ENCODE measurements at regions not wholly inside any gene's neighbourhood (a gene's known extent, or its start where the extent isn't known, plus 50 kb on each side); places are given as distances from the start of the nearest gene placed in this dataset.

DNA sequence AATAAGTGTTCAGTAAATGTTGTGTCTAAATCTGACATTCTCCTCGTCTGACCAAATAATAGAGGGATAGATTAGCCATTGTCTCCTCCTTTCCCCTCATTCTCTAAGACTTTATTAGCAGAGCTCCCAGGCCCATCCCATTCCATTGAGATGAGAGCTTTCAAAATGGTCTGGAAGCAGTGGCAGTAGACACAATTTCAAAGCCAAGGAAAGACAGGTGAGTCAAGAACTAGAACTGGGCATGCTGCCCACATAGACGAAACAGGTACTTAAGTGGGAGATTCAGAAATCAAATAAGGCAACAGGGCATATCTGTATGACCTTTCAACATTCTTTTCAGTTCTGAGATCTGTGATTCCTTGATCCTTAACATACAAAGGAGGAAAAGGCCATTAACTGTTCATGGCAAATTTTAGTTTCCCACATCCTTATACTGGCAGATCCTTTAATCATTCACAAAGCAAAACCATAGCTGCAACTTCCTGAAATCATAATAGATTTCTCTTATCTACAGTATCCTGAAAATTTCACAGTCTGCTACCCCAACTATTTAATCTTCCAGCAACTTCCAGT lies 96.6 kb upstream of the KCNA4 start:
- TF ChIP-seq, protein P1, sequence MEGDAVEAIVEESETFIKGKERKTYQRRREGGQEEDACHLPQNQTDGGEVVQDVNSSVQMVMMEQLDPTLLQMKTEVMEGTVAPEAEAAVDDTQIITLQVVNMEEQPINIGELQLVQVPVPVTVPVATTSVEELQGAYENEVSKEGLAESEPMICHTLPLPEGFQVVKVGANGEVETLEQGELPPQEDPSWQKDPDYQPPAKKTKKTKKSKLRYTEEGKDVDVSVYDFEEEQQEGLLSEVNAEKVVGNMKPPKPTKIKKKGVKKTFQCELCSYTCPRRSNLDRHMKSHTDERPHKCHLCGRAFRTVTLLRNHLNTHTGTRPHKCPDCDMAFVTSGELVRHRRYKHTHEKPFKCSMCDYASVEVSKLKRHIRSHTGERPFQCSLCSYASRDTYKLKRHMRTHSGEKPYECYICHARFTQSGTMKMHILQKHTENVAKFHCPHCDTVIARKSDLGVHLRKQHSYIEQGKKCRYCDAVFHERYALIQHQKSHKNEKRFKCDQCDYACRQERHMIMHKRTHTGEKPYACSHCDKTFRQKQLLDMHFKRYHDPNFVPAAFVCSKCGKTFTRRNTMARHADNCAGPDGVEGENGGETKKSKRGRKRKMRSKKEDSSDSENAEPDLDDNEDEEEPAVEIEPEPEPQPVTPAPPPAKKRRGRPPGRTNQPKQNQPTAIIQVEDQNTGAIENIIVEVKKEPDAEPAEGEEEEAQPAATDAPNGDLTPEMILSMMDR (IDR thresholded peaks at IDR 0.05; ENCODE audit: insufficient read depth, low read length, poor library complexity, severe bottlenecking), result no peak
- TF ChIP-seq EZH2phosphoT487 (conservative IDR thresholded peaks at IDR 0.05; ENCODE audit: low read length), result no peak

All from SU-DHL-6 (cell line).